Activated T-helper 2 cell treated with anti-CD3 and anti-CD28 coated beads, Interferon-gamma antibody, Interleukin-2, Interleukin-4, amounts not matched to agents 10 μg/mL and 5 μg/mL and 100 μg/mL, durations not matched to agents 14 hours and 24 hours and 36 hours (primary cell): ENCODE measurements at regions not wholly inside any gene's neighbourhood (a gene's known extent, or its start where the extent isn't known, plus 50 kb on each side); places are given as distances from the start of the nearest gene placed in this dataset.
"Not testable (repeated sequence)": the region's sequence is repeated elsewhere in the genome, so short reads cannot be mapped to it uniquely, and the experiment has no call there.

ENCODE experiments used
- DNase-seq: peaks from one replicate; pipeline ENCODE4 v3.0.0; 2021; ENCODE audit warnings: low spot score
- H3K27ac Mint-ChIP-seq: one replicate; pipeline ENCODE4 v1.8.0; 2021; ENCODE audit warnings: mixed read lengths
- H3K27me3 Mint-ChIP-seq: one replicate; pipeline ENCODE4 v1.8.0; 2021; ENCODE audit warnings: low read depth, mixed read lengths
- H3K36me3 Mint-ChIP-seq: one replicate; pipeline ENCODE4 v1.8.0; 2021; ENCODE audit warnings: low read depth, mixed read lengths
- H3K4me1 Mint-ChIP-seq: one replicate; pipeline ENCODE4 v1.8.0; 2021; ENCODE audit warnings: low read depth, mixed read lengths
- H3K4me3 Mint-ChIP-seq: one replicate; pipeline ENCODE4 v1.8.0; 2021; ENCODE audit warnings: low read depth, mild to moderate bottlenecking, moderate library complexity, mixed read lengths
- H3K9me3 Mint-ChIP-seq: one replicate; pipeline ENCODE4 v1.8.0; 2021; ENCODE audit warnings: mixed read lengths
- intact Hi-C: fragments of 100-400 bp; cut with micrococcal nuclease; formaldehyde crosslinking; loops from one replicate; pipeline ENCODE4 v1.15.1; 2023

DNA sequence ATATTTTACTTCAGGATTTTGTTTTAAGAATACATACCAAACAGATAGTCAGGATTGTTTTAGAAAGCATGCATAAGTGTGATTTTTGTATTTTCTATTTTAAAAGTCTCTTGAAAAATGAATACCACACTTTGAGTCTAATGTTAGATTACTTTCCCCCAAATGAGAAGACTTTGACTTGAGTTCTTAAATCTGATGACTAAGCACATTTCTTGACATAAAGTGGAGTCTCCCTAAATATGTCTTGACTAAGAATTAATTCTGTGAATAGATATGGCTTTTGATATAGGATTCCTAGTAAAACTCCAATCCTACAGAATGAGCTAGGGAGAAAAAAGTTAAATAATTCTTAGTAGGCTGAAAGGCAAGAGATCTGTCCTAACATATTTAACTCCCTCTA lies 624.2 kb upstream of the SPRY2 start:
- H3K9me3 Mint-ChIP-seq, result no peaks in the 10 kb centered on the region
- no peaks in the 10 kb centered on the region for H3K4me1 Mint-ChIP-seq
- no peak for DNase-seq
- intact Hi-C loops, result no loop called here
- H3K27me3 Mint-ChIP-seq, result no peaks in the 10 kb centered on the region
- no peaks in the 10 kb centered on the region for H3K36me3 Mint-ChIP-seq
- no peak overlapping the region for H3K4me3 Mint-ChIP-seq
- no peak overlapping the region for H3K27ac Mint-ChIP-seq

DNA sequence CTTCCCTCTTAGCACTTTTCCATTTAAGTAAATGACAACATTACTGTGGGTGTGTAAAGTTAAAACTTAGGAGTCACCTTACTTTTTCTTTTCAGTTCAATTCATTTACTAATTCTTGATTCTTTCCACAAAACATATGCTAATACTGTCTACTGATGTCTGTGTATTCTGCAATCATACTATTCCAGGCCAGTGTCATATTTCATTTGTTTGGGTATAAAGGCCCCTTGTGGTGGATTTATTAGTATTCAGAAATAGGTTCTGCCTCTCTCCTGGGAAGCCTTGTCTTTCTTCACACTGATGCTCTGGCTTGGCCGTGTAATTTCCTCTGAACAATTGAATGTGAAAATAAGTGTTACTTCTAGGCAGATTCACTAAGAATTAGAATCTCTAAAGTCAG lies 621.9 kb upstream of the SPRY2 start:
- no peaks in the 10 kb centered on the region for H3K4me1 Mint-ChIP-seq
- no peak overlapping the region for H3K27ac Mint-ChIP-seq

DNA sequence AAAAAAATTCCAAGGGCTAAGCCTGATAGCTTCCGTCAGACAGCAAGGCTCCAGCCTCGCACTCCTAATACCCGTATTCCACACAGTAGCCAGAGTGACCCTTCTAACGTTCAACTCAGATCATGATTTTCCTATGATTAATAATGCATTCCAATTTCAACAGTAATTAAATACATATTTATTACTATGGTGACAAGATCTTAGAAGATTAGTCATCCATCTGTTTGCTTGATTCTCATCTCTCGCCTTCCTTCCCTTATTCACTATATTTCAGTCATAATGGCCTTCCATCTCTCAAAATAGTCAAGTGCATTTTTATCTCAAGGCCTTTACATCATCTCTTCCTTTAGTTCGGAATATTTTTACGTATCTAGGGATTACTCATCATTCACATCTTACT lies 621.2 kb upstream of the SPRY2 start:
- Mint-ChIP-seq H3K4me1 (no peaks in the 10 kb centered on the region), H3K9me3 (no peaks in the 10 kb centered on the region), H3K27ac (no peak overlapping the region)

More for the DNA sequence above, 621.9 kb upstream of the SPRY2 start:
- H3K27me3 Mint-ChIP-seq, result no peaks in the 10 kb centered on the region
- intact Hi-C loops, result no loop called here
- no peak overlapping the region for H3K4me3 Mint-ChIP-seq
- H3K9me3 Mint-ChIP-seq, result no peaks in the 10 kb centered on the region
- no peak for DNase-seq
- H3K36me3 Mint-ChIP-seq, result no peaks in the 10 kb centered on the region

DNA sequence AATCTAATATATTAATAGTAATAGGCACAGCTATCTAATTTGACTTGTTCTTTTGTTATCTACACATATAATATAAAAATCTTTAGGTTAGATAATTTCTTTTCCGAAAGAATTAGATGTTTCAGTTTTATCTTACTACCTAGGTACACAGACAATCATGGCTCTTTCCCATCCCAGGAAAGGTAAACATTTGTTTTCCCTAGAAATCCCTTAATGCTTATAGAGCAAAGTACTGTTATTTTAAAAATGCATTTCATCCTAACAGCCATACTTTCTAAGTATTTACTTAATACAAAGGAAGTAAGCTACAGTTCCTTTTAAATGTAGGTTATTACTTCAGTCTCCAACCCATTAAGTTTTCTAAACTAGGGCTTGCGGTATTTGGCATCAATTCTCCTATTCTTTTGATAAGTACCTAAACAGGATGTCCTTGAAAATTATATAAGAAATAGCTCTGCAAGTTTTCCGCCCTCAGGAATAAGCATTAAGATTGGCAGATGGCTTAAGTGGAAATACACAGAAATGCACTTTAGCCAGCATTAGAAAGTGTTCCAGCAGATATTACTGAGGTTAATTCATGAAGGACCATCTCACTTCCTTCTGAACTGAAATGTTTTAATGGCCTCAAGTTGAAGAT lies 616.2 kb upstream of the SPRY2 start:
- H3K4me3 Mint-ChIP-seq, result no peak overlapping the region
- H3K36me3 Mint-ChIP-seq, result no peaks in the 10 kb centered on the region
- no peaks in the 10 kb centered on the region for H3K9me3 Mint-ChIP-seq
- H3K27me3 Mint-ChIP-seq, result no peaks in the 10 kb centered on the region
- no peak for DNase-seq
- H3K27ac Mint-ChIP-seq, result no peak overlapping the region
- H3K4me1 Mint-ChIP-seq, result no peaks in the 10 kb centered on the region
- intact Hi-C loops, result no loop called here

More for the DNA sequence above, 621.2 kb upstream of the SPRY2 start:
- H3K27me3 Mint-ChIP-seq, result no peaks in the 10 kb centered on the region
- intact Hi-C loops, result no loop called here
- no peak for DNase-seq
- H3K4me3 Mint-ChIP-seq, result no peak overlapping the region
- H3K36me3 Mint-ChIP-seq, result no peaks in the 10 kb centered on the region

DNA sequence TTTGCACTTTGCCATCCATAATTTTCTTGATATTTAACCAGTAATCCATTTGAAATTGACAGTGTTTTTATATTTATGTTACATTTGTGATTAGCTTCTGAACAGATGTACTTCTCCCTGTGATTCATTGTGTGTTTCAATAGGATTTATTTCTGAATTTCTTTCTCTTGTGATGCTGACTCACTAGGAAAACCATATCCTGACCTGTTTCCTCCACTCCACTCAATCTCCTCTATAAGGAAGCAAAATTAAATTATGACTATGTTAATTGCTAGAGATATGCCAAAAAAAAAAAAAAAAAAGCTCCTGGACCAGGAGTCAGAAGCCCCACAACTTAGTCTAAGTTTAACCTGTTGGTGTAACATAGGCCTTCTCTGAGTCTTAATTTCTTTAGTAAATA lies 614.6 kb upstream of the SPRY2 start:
- no peak for DNase-seq
- Mint-ChIP-seq H3K27me3 (no peaks in the 10 kb centered on the region), H3K9me3 (no peaks in the 10 kb centered on the region), H3K4me3 (no peak overlapping the region), H3K4me1 (no peaks in the 10 kb centered on the region), H3K27ac (no peak overlapping the region), H3K36me3 (no peaks in the 10 kb centered on the region)
- intact Hi-C loops, result no loop called here

DNA sequence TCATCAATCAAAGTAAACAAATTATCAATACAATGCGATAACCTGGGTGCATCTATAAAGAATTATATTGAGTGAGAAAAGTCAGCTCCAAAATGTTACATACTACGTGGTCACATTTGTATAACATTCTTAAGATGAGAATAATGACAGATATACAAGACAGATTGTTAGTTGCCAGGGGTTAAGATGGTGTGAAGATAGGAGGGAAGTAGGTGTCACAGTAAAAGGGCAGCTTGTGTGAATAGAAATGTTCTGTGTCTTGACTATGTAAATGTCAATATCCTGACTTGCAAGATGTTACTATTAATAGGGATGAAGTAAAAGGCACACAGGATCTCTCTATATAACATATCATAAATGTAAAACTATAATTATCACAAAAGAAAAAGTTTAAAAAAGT lies 611.2 kb upstream of the SPRY2 start:
- no peak overlapping the region for H3K27ac Mint-ChIP-seq
- H3K9me3 Mint-ChIP-seq, result no peaks in the 10 kb centered on the region
- H3K4me3 Mint-ChIP-seq, result no peak overlapping the region
- H3K4me1 Mint-ChIP-seq, result no peaks in the 10 kb centered on the region
- no peak for DNase-seq
- no peaks in the 10 kb centered on the region for H3K27me3 Mint-ChIP-seq
- intact Hi-C loops, result no loop called here
- no peaks in the 10 kb centered on the region for H3K36me3 Mint-ChIP-seq

DNA sequence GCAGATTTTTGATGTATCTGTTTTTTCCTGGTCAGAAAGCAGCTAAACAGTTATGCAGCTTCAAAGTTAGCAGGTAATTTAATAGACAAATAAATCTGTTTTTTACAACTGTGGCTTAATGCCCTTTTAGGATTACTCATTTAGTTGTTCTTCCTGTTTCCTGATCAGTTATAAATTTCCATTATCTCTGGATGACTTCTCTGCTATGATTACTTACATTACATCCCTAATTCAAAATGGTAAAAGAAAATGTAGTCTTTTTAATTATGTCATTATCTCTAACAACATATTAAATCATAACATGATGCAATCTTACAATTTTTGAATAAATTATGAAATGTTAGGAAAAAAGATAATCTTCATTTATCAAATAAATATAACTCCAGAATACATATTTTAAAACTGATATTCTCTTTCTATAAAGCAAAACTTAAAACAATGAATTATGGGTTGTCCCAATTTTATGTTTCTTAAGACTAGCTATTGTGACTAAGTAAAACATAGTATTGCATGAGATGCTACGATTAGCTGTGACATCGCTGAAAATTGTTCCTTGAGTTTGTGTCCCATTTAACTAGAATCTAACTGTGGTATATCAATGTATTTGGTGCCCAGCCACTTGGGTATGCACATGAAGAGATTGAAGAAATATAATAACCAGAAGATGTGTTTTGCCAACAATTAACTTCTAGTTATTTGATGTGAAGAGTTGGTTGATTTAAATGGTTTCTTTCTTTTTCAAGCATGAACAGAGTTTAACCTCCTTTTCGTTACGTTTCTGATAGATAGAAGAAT lies 605.3 kb upstream of the SPRY2 start:
- no peak for DNase-seq
- no peaks in the 10 kb centered on the region for H3K4me1 Mint-ChIP-seq
- no peak overlapping the region for H3K27ac Mint-ChIP-seq
- no peaks in the 10 kb centered on the region for H3K9me3 Mint-ChIP-seq
- H3K36me3 Mint-ChIP-seq, result no peaks in the 10 kb centered on the region
- H3K27me3 Mint-ChIP-seq, result no peaks in the 10 kb centered on the region
- intact Hi-C loops, result no loop called here
- no peak overlapping the region for H3K4me3 Mint-ChIP-seq

DNA sequence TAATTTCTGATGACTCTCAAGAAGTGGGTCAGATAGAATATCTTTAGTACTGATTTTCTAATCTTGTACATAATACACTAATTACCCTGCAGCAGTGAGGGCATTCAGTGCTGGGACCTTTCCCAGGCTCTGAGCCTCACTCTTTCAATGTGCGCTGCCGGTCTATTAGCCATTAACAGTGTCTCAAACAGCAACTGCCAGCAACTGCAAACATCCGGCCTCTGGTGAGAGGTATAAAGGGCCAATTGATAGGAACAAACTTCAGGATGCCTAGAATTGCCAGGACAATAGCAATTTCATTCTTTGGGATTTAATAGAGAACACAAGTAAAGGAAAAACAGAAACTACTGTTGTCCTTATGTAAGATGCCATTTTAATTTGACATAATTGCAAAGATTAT lies 604.4 kb upstream of the SPRY2 start:
- Mint-ChIP-seq H3K27ac (no peak overlapping the region), H3K4me3 (no peak overlapping the region), H3K4me1 (no peaks in the 10 kb centered on the region), H3K36me3 (no peaks in the 10 kb centered on the region), H3K27me3 (no peaks in the 10 kb centered on the region), H3K9me3 (no peaks in the 10 kb centered on the region)
- intact Hi-C loops, result no loop called here
- DNase-seq, result no peak

DNA sequence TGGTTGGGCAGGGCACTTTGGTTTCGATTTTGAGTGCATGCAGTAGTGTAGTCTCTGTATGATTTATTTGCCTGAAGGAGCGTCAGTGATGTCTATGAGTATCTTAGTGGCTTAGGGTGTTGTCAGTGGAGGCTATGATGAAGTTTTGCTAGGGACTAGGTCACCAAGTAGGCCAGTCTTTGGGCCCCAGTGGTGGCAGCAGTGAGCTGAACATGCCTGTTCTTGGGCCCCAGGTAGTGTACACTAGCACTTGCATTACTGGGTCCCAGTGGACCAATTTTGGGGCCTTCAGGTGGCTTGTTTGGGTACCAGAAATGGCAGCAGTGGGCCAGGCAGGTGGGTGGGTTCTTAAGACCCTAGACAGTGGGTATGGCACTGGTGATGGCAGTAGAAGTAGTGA lies 598.7 kb upstream of the SPRY2 start:
- H3K27me3 Mint-ChIP-seq, result no peaks in the 10 kb centered on the region
- H3K9me3 Mint-ChIP-seq, result no peaks in the 10 kb centered on the region
- no peaks in the 10 kb centered on the region for H3K36me3 Mint-ChIP-seq
- intact Hi-C loops, result no loop called here
- no peaks in the 10 kb centered on the region for H3K4me1 Mint-ChIP-seq
- DNase-seq, result no peak
- no peak overlapping the region for H3K4me3 Mint-ChIP-seq
- no peak overlapping the region for H3K27ac Mint-ChIP-seq

DNA sequence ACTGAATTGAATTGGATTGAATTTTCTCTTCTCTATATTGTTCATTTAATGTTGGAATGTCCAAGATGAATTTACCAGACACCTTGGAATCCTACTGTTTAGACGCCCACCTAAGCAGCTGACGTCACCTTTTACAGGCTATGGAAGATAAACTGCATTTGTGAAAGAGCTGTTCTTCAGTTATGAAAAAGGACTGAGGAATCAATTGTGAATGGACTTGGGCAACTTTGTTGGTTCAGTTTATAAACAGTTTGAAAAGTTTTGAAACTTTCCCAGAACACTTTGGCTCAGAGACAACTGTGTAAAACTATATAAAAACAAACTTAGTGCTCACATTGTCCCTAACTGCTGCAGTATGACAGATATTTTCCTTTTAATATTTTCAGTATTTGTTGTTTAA lies 590.8 kb upstream of the SPRY2 start:
- Mint-ChIP-seq H3K27me3 (no peaks in the 10 kb centered on the region), H3K4me1 (no peaks in the 10 kb centered on the region), H3K27ac (no peak overlapping the region), H3K36me3 (no peaks in the 10 kb centered on the region), H3K9me3 (no peaks in the 10 kb centered on the region), H3K4me3 (no peak overlapping the region)
- no peak for DNase-seq
- intact Hi-C loops, result no loop called here

DNA sequence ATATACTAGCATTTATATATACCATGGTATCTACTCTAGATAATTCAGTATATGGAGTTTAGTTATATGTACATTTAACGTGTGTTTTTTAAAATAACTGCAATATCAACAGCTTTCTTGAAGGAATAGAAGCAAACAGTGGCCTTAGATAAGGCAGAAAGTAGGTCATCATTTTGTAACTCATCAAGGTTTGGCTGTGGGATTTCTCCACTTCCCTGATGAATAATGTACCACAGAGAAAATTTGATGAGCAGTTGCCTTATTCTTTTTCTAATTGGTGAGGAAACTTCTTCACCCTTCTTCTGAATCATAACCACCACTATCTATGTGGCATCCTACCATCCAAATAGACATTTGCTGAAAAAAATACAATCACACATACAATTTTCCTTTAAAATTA lies 590.2 kb upstream of the SPRY2 start:
- H3K27ac Mint-ChIP-seq, result no peak overlapping the region
- no peaks in the 10 kb centered on the region for H3K4me1 Mint-ChIP-seq
- H3K9me3 Mint-ChIP-seq, result no peaks in the 10 kb centered on the region
- H3K4me3 Mint-ChIP-seq, result no peak overlapping the region
- H3K27me3 Mint-ChIP-seq, result no peaks in the 10 kb centered on the region
- H3K36me3 Mint-ChIP-seq, result no peaks in the 10 kb centered on the region
- intact Hi-C loops, result no loop called here
- no peak for DNase-seq

DNA sequence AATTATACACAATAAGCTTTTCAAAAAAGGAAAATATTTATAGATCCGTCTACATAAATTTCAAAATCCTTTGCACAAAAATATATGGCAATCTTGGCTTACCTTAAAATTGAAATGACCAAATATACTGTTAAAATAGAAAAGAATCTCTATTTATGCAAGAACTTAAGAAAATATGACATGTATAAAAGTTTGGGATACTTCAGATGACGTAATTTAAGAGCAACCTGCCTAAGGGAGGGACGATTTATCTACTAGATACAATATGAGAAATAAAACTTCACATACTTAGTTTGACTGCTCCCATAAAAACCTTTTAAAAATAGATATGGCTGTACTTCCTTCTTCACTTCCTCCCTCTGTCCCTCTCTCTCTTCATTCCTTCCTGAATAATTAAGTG lies 587.3 kb upstream of the SPRY2 start:
- Mint-ChIP-seq H3K27ac (no peak overlapping the region), H3K9me3 (no peaks in the 10 kb centered on the region), H3K4me1 (no peaks in the 10 kb centered on the region), H3K27me3 (no peaks in the 10 kb centered on the region), H3K36me3 (no peaks in the 10 kb centered on the region), H3K4me3 (no peak overlapping the region)
- no peak for DNase-seq
- intact Hi-C loops, result no loop called here

DNA sequence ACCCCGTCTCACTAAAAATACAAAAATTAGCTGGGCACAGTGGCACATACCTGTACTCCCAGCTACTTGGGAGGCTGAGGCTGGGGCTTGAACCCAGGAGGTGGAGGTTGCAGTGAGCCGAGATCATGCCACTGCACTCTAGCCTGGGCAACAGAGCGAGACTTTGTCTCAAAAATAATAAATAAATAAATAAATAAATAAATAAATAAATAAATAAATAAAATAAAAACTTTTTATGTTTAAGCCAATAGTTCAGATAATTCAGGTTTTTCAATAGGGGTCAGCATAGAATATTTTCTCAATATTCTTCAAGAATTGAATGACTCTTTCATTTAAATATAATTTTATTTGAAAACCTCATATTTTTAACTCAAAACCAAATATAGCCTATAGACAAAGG lies 585.1 kb upstream of the SPRY2 start:
- H3K36me3 Mint-ChIP-seq, H3K4me3 Mint-ChIP-seq, H3K27ac Mint-ChIP-seq, H3K4me1 Mint-ChIP-seq, H3K9me3 Mint-ChIP-seq, DNase-seq, H3K27me3 Mint-ChIP-seq, intact Hi-C loops: not testable (repeated sequence)
